Fibroblast of upper back skin (primary cell): ENCODE measurements at regions not wholly inside any gene's neighbourhood (a gene's known extent, or its start where the extent isn't known, plus 50 kb on each side); places are given as distances from the start of the nearest gene placed in this dataset.
A peak's percentile ranks its signal among the peaks of the same experiment; 100 is the strongest.

ENCODE experiments used
- DNase-seq: peaks from one replicate; pipeline ENCODE4 v3.0.0-alpha.2; 2013

DNA sequence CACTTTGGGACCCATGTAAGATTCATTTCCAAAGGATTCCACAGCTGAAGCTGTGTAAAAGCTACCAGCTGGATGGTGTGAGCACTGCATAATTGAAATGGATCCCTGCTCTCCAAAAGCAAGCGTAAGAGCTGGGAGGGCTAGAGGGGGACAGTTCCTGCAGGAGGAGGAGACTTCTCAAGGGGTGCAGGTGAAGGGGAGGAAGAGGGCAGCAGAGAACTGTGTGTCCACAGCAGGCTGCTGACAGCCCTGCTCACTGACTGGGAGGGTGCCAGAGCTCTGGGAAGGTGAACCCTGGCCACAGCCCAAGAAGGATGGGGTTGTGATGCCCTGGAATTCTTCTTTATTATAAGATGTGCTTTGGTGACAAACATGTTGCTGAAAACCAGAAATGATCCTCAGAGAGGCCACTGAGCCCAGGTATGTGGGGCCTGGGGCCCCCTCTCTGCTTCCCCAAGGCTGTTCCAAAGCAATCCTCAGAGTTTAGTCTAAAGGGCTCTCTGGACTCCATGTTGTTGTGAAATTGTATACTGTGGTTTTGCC is 112.8 kb upstream of the SLC25A48 start:
- no peak for DNase-seq

GRCh38 chr5:135720191-135720590 is 114.3 kb upstream of the SLC25A48 start:
- DNase-seq = no peak

- DNase-seq = no peak
Measured at GRCh38 chr5:135719428-135720063, 114.9 kb upstream of the SLC25A48 start.

GRCh38 chr5:135718651-135719050 is 115.8 kb upstream of the SLC25A48 start:
- DNase-seq = peak; percentile 21

DNA sequence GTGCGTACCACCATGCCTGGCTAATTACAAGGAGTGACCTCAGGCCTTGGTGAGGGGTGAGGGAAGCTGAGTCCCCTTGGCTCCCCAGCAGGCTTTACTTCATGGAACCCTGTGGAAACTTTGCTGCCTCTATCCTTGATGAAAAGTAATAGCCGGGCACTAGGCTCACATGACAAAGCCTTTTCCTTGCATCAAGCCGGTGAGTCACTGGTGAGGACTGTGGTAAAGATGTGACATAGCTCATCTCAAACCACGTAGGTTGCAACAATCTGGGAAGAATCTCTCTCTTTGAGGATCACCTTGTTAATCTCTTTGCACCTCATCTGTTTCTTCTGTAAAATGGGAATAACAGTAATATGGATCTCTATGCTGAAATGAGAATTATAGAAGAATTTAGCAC is 116.3 kb upstream of the SLC25A48 start:
- peak; percentile 69 for DNase-seq

DNA sequence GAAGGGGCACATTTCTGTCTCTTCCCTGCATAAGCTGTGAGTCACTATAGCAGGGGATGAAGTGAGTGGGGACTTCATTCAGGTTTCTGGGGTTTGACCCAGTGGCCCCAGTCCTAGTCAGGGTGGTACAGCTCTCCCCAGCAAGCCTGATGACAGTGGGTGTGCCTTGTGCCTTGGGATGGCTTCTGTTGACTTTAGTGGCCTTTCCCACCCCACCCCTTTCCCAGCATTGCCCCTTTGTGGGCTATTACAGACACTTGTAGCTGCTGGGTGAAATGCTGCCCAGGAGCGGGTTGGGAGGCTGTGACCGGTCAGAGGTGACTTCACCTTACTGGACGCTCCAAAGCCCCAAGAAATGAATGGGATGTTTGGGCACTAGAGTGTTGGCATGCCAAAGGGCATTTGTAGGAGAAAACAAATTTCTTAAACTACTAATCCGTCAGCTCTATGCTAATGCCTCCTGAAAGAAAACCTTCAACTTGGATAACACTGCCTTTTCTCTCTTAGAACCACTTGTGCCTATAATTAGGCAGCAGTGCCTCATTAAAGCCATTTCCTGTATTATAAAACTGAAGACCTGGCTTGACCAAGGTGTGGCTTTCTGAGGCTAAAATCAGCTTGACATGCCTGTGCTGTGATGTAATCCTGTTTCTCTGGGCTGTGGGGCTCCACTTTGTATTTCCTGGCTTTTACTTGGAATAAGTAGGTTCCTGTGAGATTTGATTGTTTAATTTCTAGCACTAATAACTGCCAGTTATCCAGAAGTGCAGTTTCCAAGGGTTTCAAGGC is 119.0 kb upstream of the SLC25A48 start:
- DNase-seq = peak; percentile 16

GRCh38 chr5:135714126-135714894 is 120.2 kb upstream of the SLC25A48 start:
- peak; percentile 88 for DNase-seq

DNA sequence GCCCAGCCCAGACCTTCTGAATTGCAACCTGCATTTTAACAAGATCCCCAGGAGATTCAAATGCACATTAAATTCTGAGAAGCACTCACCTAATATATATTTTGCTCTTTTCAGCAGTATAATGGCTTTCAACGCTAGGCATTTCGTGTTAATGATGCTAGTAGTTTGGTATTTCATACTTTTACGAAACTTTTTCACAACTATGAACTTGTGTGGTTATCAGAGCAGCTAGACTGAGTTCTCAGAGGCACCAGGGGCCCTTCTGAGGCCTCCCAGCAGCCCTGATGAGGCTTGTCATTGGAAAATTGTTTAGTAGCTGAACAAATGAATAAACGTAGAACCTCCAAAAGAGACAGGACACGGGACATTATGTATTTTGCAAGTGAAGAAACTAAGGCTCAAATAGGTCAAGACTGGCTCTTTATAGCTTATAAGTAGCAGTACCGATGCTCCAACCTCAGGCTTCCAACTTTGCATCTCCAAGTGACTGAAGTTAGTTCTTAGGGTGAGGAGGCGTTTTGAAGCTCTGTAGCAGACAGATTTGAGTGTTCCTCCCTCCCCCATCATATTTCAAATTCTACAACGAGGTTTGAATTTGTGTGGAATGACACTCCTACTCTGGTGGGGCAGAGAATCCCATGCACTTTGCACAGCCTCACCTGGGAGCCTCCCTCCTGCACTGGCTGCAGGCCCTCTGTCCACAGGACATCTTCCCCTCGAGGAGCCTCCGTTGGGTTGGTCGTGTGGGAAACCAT is 121.1 kb upstream of the SLC25A48 start:
- DNase-seq = peak; percentile 29

DNA sequence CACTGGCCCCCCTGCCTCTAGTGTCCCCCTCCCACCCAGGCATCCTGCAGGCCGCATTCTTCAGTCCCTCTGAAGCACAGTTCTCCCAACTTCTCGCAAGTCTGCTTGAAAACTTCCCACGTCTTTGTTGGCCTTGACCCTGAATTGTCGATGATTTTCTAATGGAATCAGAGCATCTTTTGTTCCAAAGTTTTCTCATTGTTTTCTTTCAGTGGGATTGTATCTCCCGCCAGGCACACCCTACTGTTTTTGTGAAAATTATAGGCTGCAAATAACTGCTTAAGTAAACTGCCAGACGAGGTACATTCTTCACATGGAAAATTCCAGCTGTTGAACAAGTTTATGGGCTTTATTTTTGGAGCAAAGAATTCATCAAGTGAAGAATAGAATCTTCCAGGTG is 122.6 kb upstream of the SLC25A48 start:
- no peak for DNase-seq

- peak; percentile 37 for DNase-seq
Measured at GRCh38 chr5:135710045-135710675, 124.3 kb upstream of the SLC25A48 start.

DNA sequence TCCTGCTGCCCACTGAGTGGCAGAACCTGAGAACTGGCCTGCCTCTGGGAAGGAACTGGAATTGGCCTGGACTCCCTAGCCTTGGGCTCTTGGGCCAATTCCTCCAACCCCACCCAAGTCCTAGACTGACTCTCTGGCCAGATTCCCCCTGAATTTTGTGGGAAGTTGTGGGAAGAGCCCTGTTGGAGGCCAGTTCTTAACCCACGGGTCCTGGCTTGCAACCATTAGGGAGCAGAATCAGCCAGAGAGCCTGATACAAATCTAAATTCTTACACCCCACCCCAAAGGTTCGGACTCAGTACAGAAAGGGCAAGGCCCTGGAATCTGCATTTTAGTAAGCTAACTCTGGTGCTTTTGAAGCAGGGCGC is 125.3 kb upstream of the SLC25A48 start:
- no peak for DNase-seq

- DNase-seq = no peak
Measured at GRCh38 chr5:135708481-135709207, 125.8 kb upstream of the SLC25A48 start.

- no peak for DNase-seq
Measured at GRCh38 chr5:135707302-135707701, 127.2 kb upstream of the SLC25A48 start.

GRCh38 chr5:135706893-135707292 is 127.6 kb upstream of the SLC25A48 start:
- no peak for DNase-seq

- no peak for DNase-seq
Measured at GRCh38 chr5:135706474-135706873, 127.7 kb upstream of the CXCL14 start.

- no peak for DNase-seq
Measured at GRCh38 chr5:135705941-135706466, 127.2 kb upstream of the CXCL14 start.

DNA sequence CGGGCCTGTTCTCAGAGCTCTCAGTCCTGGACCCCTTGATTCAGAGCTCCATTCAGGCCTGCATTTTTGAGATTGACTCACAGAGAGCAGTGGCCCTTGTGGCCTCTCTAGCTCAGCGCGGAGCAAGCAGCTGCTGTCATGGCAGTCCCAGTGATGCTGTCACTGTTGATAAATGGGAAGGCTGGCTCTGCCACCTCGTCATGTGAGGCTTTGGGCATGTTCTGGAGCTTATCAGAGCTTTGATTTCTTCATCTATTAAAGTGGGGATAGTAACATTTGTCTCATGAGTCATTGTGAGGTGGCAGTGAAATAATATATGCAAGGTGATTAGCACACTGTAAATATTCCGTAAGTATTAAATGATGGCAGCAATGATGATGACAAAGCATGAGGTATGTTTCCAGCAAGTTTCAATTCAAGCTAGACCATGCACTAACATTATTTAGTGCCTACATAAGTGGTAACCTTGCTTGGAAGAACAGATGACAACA is 126.4 kb upstream of the CXCL14 start:
- DNase-seq = peak; percentile 23

DNA sequence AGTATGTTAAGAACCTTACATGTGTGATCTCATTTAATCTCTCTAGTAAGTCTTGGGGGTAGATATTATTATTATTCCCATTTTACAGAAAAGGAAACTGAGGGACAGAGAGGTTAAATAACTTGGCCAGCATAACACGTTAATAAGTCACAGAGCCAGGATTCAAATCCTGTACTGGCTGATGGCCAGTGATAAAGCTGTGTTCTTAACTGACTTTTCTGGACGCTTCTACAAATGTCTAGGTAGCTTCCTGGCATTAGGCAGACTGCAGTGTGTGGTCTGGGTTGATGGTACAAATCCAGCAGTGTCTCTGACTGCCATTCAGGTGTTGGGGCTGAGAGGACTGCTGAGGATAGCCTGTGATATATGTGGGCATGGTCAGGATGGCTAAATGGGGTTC is 125.8 kb upstream of the CXCL14 start:
- no peak for DNase-seq

GRCh38 chr5:135703016-135703550 is 124.3 kb upstream of the CXCL14 start:
- DNase-seq = no peak

- DNase-seq = no peak
Measured at GRCh38 chr5:135702191-135702590, 123.4 kb upstream of the CXCL14 start.

DNA sequence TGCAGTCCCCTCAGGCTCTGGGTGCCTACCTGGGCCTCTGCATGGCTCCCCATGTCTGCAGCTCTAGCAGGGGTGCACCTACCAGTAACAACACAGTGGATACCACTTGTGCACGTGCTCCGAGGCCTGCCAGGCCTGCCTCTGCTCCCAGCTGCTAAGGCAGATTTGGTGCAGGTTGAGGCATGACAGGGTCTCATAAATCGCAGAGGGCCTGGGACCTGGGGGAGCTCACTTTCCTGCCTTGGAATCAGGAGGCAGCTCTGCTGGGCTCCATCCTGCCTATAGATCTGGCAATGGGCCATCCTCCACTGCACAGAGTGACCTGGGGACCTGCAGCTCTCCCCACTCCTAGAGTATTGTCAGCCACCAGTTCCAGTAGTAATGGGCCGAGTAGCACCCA is 121.9 kb upstream of the CXCL14 start:
- no peak for DNase-seq
